Globus pallidus (tissue), 1 donor: ENCODE measurements at regions not wholly inside any gene's neighbourhood (a gene's known extent, or its start where the extent isn't known, plus 50 kb on each side); places are given as distances from the start of the nearest gene placed in this dataset.

Experiments used
- DNase-seq: peaks from one replicate; pipeline ENCODE4 v3.0.0-alpha.2; 2015; ENCODE audit warnings: low spot score

- no peak for DNase-seq
Measured at GRCh38 chr2:64704161-64704560, 50.4 kb upstream of the SERTAD2 start.

GRCh38 chr2:64704996-64705395 lies 51.3 kb upstream of the SERTAD2 start:
- DNase-seq, result no peak

- no peak for DNase-seq
Measured at GRCh38 chr2:64707276-64707675, 53.6 kb upstream of the SERTAD2 start.

GRCh38 chr2:64708829-64709228 lies 55.1 kb upstream of the SERTAD2 start:
- DNase-seq, result no peak

- DNase-seq, result no peak
Measured at GRCh38 chr2:64711252-64711800, 57.6 kb upstream of the SERTAD2 start.

GRCh38 chr2:64713686-64714085 lies 60.0 kb upstream of the SERTAD2 start:
- DNase-seq, result no peak

- DNase-seq, result peak; percentile 87
Measured at GRCh38 chr2:64716569-64716968, 62.9 kb upstream of the SERTAD2 start.

GRCh38 chr2:64718250-64718885 lies 64.7 kb upstream of the SERTAD2 start:
- DNase-seq, result no peak

- DNase-seq, result no peak
Measured at GRCh38 chr2:64720535-64721319, 67.0 kb upstream of the SERTAD2 start.

GRCh38 chr2:64721320-64721623 lies 67.6 kb upstream of the SERTAD2 start:
- DNase-seq, result no peak

GRCh38 chr2:64722291-64723044 lies 68.8 kb upstream of the SERTAD2 start:
- DNase-seq, result no peak

GRCh38 chr2:64727013-64727767 lies 73.5 kb upstream of the SERTAD2 start:
- no peak for DNase-seq

GRCh38 chr2:64727843-64728463 lies 74.2 kb upstream of the SERTAD2 start:
- no peak for DNase-seq

GRCh38 chr2:64730551-64731262 lies 77.0 kb upstream of the SERTAD2 start:
- peak; percentile 87 for DNase-seq

GRCh38 chr2:64731263-64731643 lies 77.5 kb upstream of the SERTAD2 start:
- DNase-seq, result no peak

GRCh38 chr2:64731746-64732145 lies 78.0 kb upstream of the SERTAD2 start:
- DNase-seq, result no peak

- no peak for DNase-seq
Measured at GRCh38 chr2:64732146-64732545, 78.4 kb upstream of the SERTAD2 start.

- DNase-seq, result no peak
Measured at GRCh38 chr2:64735504-64735903, 81.8 kb upstream of the SERTAD2 start.

- no peak for DNase-seq
Measured at GRCh38 chr2:64737547-64737946, 83.8 kb upstream of the SERTAD2 start.

GRCh38 chr2:64738026-64738425 lies 84.3 kb upstream of the SERTAD2 start:
- no peak for DNase-seq

GRCh38 chr2:64742678-64743077 lies 89.0 kb upstream of the SERTAD2 start:
- no peak for DNase-seq
